Endothelial cell (in vitro differentiated cells): ENCODE measurements at regions not wholly inside any gene's neighbourhood (a gene's known extent, or its start where the extent isn't known, plus 50 kb on each side); places are given as distances from the start of the nearest gene placed in this dataset.

Experiments used
- DNase-seq: peaks from one replicate; pipeline ENCODE4 v3.0.0; 2021; ENCODE audit warnings: low spot score
- H3K27ac Mint-ChIP-seq: one replicate; pipeline ENCODE4 v1.8.0; 2021; ENCODE audit warnings: mixed read lengths, inconsistent platforms; ENCODE audit not compliant: unreplicated experiment
- H3K27me3 Mint-ChIP-seq: one replicate; pipeline ENCODE4 v1.8.0; 2021; ENCODE audit warnings: mild to moderate bottlenecking, moderate library complexity, mixed read lengths, inconsistent platforms; ENCODE audit not compliant: unreplicated experiment
- H3K36me3 Mint-ChIP-seq: one replicate; pipeline ENCODE4 v1.8.0; 2021; ENCODE audit warnings: mild to moderate bottlenecking, low read depth, mixed read lengths, inconsistent platforms; ENCODE audit not compliant: unreplicated experiment
- H3K4me1 Mint-ChIP-seq: one replicate; pipeline ENCODE4 v1.8.0; 2021; ENCODE audit warnings: mild to moderate bottlenecking, mixed read lengths, inconsistent platforms; ENCODE audit not compliant: unreplicated experiment
- H3K4me3 Mint-ChIP-seq: one replicate; pipeline ENCODE4 v1.8.0; 2021; ENCODE audit warnings: mild to moderate bottlenecking, mixed read lengths, inconsistent platforms; ENCODE audit not compliant: unreplicated experiment
- H3K9me3 Mint-ChIP-seq: one replicate; pipeline ENCODE4 v1.8.0; 2021; ENCODE audit warnings: mixed read lengths, inconsistent platforms; ENCODE audit not compliant: unreplicated experiment
- TF ChIP-seq, protein P1 (sequence below): fragments of 200-600 bp; sonication (generic); IDR thresholded peaks from one replicate; pipeline ENCODE4 v1.5.0; 2021; ENCODE audit warnings: antibody characterized with exemption; ENCODE audit not compliant: unreplicated experiment

DNA sequence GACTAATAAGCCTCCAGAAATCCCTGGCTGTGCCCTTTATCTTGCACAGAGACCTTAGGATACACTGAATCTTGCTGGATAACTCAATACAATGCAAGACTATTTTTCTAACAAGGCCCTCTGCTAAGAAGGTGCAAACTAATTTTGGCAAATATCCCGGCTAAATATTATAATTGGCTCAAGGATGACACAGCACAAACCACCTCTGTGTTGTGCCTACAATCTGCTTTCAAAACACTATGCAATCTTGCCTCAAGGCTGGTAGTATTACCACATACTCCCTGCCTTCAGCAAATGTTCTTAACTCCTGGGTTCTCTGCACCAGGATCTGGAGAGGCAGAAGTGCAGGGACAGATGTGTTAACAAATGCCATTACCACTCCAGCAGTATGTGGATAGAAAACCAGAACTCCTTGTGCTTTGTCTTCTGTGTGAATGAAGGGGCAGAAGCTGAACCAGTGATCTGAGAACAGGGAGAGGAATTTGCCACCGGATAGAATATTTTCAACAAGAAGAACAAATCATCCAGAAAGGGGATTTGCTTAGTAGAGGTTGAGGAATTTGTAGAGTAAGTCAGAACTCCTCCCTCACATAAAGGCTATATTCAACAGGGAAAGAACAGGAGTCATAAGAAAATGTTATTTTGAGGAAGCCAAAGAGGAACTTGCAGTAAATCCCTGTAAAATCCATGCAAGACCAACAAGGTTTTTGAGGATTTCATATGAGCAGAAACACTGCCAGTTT, 74.1 kb upstream of the SLC4A11 start:
- Mint-ChIP-seq H3K36me3 (peaks cover 13% of the 10 kb centered on the region), H3K9me3 (no peaks in the 10 kb centered on the region), H3K27ac (no peak overlapping the region), H3K4me1 (peaks cover 4% of the 10 kb centered on the region), H3K27me3 (peaks cover 1% of the 10 kb centered on the region), H3K4me3 (no peak overlapping the region)
- TF ChIP-seq, protein P1, sequence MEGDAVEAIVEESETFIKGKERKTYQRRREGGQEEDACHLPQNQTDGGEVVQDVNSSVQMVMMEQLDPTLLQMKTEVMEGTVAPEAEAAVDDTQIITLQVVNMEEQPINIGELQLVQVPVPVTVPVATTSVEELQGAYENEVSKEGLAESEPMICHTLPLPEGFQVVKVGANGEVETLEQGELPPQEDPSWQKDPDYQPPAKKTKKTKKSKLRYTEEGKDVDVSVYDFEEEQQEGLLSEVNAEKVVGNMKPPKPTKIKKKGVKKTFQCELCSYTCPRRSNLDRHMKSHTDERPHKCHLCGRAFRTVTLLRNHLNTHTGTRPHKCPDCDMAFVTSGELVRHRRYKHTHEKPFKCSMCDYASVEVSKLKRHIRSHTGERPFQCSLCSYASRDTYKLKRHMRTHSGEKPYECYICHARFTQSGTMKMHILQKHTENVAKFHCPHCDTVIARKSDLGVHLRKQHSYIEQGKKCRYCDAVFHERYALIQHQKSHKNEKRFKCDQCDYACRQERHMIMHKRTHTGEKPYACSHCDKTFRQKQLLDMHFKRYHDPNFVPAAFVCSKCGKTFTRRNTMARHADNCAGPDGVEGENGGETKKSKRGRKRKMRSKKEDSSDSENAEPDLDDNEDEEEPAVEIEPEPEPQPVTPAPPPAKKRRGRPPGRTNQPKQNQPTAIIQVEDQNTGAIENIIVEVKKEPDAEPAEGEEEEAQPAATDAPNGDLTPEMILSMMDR: no peak
- no peak for DNase-seq

DNA sequence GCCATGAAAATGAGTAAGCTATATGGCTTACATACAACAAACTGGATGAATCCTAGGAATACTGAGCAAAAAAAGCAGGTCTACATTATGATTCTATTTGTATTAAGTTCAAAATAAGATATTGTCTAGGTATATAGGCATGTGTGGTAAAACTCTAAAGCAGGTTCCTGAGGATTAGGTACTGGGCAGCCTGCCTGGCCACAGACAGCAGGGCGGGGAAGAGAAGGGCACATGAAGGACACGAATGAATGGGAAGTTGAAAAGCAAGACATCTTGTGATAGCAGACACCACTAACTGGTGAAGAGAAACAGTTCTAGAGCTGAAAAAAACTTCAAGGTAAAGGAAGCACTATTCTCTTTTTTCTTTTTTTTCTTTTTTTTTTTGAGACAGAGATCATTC, 72.6 kb upstream of the SLC4A11 start:
- Mint-ChIP-seq H3K27ac (peak overlapping the region; percentile 58), H3K9me3 (no peaks in the 10 kb centered on the region), H3K4me1 (peaks cover 15% of the 10 kb centered on the region), H3K36me3 (peaks cover 18% of the 10 kb centered on the region), H3K4me3 (no peak overlapping the region), H3K27me3 (peaks cover 1% of the 10 kb centered on the region)
- TF ChIP-seq, protein P1: no peak
- DNase-seq: no peak

DNA sequence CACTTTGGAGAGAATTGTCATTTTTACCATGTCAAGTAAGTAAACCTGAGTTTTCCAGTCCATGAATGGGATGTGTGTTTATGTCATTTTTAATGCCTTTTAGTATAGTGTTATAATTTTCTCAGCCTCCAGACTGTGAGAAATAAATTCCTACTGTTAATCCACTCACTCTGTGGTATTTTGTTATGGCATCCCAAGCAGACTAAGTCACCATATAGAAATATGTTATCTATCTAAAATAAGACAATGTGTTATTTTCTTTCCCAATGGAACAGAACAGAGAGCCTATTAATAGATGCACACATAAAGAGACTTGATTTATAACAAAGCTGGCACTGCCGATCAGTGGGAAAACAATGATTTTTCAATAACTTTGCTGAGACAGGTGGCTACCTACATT, 70.2 kb upstream of the SLC4A11 start:
- peaks cover 36% of the 10 kb centered on the region for H3K36me3 Mint-ChIP-seq
- H3K9me3 Mint-ChIP-seq: no peaks in the 10 kb centered on the region
- peaks cover 1% of the 10 kb centered on the region for H3K27me3 Mint-ChIP-seq
- TF ChIP-seq, protein P1: no peak
- DNase-seq: no peak
- H3K4me1 Mint-ChIP-seq: peaks cover 17% of the 10 kb centered on the region
- no peak overlapping the region for H3K4me3 Mint-ChIP-seq
- no peak overlapping the region for H3K27ac Mint-ChIP-seq

DNA sequence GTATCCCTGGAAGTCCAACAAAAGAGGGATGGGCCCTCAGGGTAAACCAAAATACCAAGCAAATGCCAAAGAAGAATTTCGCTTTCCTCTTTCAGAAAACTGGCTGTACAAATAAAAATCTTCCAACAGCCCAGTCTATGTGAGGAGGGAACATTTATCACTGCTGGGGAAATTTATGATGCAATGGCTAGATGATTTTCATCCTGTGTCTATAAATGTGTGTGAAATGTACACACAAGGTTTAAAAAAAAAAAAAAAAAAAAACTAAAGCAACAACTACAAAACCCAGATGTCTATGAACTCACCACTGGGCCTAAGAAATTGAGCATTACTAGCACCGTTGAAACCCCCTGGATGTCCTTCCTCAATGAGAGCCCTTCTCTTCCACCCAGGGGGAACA, 68.7 kb upstream of the SLC4A11 start:
- DNase-seq: no peak
- Mint-ChIP-seq H3K27ac (no peak overlapping the region), H3K4me1 (peaks cover 17% of the 10 kb centered on the region), H3K9me3 (no peaks in the 10 kb centered on the region), H3K4me3 (no peak overlapping the region), H3K27me3 (peaks cover 1% of the 10 kb centered on the region), H3K36me3 (peaks cover 37% of the 10 kb centered on the region)
- TF ChIP-seq, protein P1: no peak

DNA sequence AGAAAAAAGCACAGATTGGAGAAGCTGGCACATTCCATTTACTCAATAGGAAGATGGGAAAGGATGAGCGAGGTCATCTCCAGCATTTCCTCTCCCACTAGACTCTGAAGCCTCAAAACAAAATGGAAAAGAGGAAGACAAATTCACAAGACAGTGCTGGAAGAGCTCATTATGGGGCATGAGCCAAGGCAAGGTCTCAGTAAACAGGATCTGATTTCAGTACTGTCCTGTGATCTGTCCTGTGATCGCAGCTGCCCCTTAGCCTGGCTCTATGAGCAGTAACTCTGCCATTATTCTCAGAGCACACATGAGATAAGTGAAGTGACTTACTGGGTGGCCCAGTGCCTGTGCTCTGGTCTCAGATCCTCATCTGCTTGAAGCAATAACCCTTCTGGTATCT, 68.1 kb upstream of the SLC4A11 start:
- no peaks in the 10 kb centered on the region for H3K9me3 Mint-ChIP-seq

More for the DNA sequence above, 68.1 kb upstream of the SLC4A11 start:
- TF ChIP-seq, protein P1: no peak
- Mint-ChIP-seq H3K4me3 (peak overlapping the region; percentile 66), H3K27ac (no peak overlapping the region), H3K27me3 (no peaks in the 10 kb centered on the region), H3K36me3 (peaks cover 37% of the 10 kb centered on the region), H3K4me1 (peaks cover 17% of the 10 kb centered on the region)
- DNase-seq: no peak
